Neural crest cell (in vitro differentiated cells): ENCODE measurements at regions not wholly inside any gene's neighbourhood (a gene's known extent, or its start where the extent isn't known, plus 50 kb on each side); places are given as distances from the start of the nearest gene placed in this dataset.
A peak's percentile ranks its signal among the peaks of the same experiment; 100 is the strongest.

ENCODE experiments used
- DNase-seq: peaks from one replicate; pipeline ENCODE4 v3.0.0; 2021; ENCODE audit warnings: low read depth, mixed read lengths, low spot score
- H3K27ac Mint-ChIP-seq: one replicate; pipeline ENCODE4 v1.8.0; 2021; ENCODE audit warnings: mild to moderate bottlenecking, mixed read lengths; ENCODE audit not compliant: unreplicated experiment
- H3K27me3 Mint-ChIP-seq: 2 replicates; pipeline ENCODE4 v1.8.0; 2021; ENCODE audit warnings: low read depth, mild to moderate bottlenecking, mixed read lengths
- H3K36me3 Mint-ChIP-seq: 2 replicates; pipeline ENCODE4 v1.8.0; 2021; ENCODE audit warnings: low read depth, mild to moderate bottlenecking, mixed read lengths
- H3K4me1 Mint-ChIP-seq: 2 replicates; pipeline ENCODE4 v1.8.0; 2021; ENCODE audit warnings: mixed read lengths
- H3K4me3 Mint-ChIP-seq: one replicate; pipeline ENCODE4 v1.8.0; 2021; ENCODE audit warnings: mild to moderate bottlenecking, mixed read lengths
- H3K9me3 Mint-ChIP-seq: 2 replicates; pipeline ENCODE4 v1.8.0; 2021; ENCODE audit warnings: mixed read lengths
- TF ChIP-seq, protein P1 (sequence below): fragments of 200-600 bp; sonication (generic); conservative IDR thresholded peaks from 2 replicates; pipeline ENCODE4 v1.5.0; 2021; ENCODE audit warnings: antibody characterized with exemption, mild to moderate bottlenecking

DNA sequence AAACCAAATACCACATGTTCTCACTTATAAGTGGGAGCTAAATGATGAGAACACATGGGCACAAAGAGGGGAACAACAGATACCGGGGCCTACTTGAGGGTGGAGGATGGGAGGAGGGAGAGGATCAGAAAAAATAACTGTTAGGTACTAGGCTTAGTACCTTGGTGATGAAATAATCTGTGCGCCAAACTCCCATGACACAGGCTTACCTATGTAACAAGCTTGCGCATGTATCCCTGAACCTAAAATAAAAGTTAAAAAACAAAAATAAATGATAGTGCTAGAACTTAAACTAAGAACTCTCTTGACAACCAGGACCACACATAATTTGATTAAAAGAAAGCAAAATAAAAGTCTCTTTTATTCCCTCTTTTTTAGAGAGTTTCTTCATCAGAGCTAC lies 150.6 kb downstream of the CHIC2 start:
- H3K4me1 Mint-ChIP-seq, result peaks cover 2% of the 10 kb centered on the region
- H3K4me3 Mint-ChIP-seq, result no peak overlapping the region
- no peaks in the 10 kb centered on the region for H3K9me3 Mint-ChIP-seq
- TF ChIP-seq, protein P1, sequence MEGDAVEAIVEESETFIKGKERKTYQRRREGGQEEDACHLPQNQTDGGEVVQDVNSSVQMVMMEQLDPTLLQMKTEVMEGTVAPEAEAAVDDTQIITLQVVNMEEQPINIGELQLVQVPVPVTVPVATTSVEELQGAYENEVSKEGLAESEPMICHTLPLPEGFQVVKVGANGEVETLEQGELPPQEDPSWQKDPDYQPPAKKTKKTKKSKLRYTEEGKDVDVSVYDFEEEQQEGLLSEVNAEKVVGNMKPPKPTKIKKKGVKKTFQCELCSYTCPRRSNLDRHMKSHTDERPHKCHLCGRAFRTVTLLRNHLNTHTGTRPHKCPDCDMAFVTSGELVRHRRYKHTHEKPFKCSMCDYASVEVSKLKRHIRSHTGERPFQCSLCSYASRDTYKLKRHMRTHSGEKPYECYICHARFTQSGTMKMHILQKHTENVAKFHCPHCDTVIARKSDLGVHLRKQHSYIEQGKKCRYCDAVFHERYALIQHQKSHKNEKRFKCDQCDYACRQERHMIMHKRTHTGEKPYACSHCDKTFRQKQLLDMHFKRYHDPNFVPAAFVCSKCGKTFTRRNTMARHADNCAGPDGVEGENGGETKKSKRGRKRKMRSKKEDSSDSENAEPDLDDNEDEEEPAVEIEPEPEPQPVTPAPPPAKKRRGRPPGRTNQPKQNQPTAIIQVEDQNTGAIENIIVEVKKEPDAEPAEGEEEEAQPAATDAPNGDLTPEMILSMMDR, result no peak
- H3K27ac Mint-ChIP-seq, result no peak overlapping the region
- no peak for DNase-seq
- H3K27me3 Mint-ChIP-seq, result peaks cover 18% of the 10 kb centered on the region
- peaks cover 2% of the 10 kb centered on the region for H3K36me3 Mint-ChIP-seq

DNA sequence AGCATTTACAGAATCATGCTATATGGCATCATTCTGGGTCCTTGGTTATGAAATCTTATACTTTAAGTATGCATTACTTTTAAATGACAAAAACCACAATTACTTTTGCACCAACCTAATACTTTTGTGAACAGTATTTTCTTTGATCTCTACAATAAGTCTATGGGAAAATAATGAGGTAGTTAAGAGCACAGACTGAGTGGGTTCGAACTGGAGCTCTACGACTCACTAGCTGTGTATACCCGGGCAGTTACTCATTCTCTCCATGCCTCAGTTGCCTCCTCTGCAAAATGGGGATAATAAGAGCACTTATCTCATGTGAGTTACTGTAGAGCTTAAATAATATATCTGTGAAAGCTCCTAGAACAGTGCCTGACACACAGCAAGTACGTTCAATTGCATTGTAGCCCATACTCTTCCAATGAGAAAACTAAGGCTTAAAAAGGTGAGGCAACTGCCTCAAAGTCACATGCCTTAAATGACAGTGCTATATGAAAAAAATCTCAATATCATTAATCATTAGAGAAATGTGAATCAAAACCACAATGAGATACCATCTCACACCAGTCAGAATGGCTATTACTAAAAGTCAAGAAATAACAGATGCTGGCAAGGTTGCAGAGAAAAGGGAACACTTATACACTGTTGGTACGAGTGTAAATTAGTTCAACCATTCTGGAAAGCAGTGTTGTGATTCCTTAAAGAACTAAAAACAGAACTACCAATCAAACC lies 151.5 kb downstream of the CHIC2 start:
- no peak overlapping the region for H3K4me3 Mint-ChIP-seq
- TF ChIP-seq, protein P1, result no peak
- no peaks in the 10 kb centered on the region for H3K9me3 Mint-ChIP-seq

DNA sequence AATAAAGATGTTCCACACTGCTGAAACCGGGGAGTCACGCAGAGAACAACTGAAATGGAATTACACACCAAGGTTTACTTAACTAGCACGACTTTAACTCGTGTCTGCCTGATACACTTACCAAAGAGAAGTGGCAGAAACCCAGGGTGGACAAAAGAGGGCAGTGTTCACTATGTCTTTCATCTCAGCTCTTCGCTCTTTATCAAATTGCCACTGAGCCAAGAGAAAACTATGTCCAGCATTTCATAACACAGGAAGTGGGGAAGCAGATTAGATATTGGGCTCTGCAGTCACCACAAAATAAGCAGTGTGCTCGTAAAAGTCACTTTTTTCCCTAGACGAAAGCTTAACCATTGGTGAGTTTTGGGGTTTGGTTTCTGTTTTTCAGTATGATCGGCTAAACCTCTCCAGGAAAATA lies 155.7 kb downstream of the CHIC2 start:
- no peak overlapping the region for H3K27ac Mint-ChIP-seq
- TF ChIP-seq, protein P1, result peak; percentile 76
- H3K9me3 Mint-ChIP-seq, result no peaks in the 10 kb centered on the region
- DNase-seq, result no peak
- peaks cover 36% of the 10 kb centered on the region for H3K27me3 Mint-ChIP-seq
- peak overlapping the region; percentile 32 for H3K4me3 Mint-ChIP-seq
- peaks cover 32% of the 10 kb centered on the region for H3K4me1 Mint-ChIP-seq
- no peaks in the 10 kb centered on the region for H3K36me3 Mint-ChIP-seq

More for the DNA sequence above, 151.5 kb downstream of the CHIC2 start:
- H3K27me3 Mint-ChIP-seq, result peaks cover 24% of the 10 kb centered on the region
- DNase-seq, result no peak
- H3K36me3 Mint-ChIP-seq, result peaks cover 2% of the 10 kb centered on the region
- no peak overlapping the region for H3K27ac Mint-ChIP-seq
- H3K4me1 Mint-ChIP-seq, result peaks cover 9% of the 10 kb centered on the region

DNA sequence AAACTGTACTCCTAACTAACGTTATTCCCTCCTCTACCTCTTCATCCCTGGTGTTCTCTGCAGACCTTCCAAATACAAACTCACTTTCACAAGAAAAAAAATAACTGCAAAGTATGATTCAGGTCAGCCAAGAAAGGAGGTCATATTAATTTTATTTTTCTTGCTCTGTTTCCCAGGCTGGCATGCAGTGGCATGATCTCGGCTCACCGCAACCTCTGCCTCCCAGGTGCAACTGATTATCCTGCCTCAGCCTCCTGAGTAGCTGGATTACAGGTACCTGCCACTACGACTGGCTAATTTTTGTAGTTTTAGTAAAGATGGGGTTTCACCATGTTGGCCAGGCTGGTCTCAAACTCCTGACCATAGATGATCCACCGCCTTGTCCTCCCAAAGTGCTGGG lies 156.6 kb downstream of the CHIC2 start:
- peaks cover 32% of the 10 kb centered on the region for H3K4me1 Mint-ChIP-seq
- H3K4me3 Mint-ChIP-seq, result no peak overlapping the region
- DNase-seq, result no peak
- TF ChIP-seq, protein P1, result no peak
- H3K27ac Mint-ChIP-seq, result no peak overlapping the region
- no peaks in the 10 kb centered on the region for H3K36me3 Mint-ChIP-seq
- no peaks in the 10 kb centered on the region for H3K9me3 Mint-ChIP-seq
- peaks cover 31% of the 10 kb centered on the region for H3K27me3 Mint-ChIP-seq

DNA sequence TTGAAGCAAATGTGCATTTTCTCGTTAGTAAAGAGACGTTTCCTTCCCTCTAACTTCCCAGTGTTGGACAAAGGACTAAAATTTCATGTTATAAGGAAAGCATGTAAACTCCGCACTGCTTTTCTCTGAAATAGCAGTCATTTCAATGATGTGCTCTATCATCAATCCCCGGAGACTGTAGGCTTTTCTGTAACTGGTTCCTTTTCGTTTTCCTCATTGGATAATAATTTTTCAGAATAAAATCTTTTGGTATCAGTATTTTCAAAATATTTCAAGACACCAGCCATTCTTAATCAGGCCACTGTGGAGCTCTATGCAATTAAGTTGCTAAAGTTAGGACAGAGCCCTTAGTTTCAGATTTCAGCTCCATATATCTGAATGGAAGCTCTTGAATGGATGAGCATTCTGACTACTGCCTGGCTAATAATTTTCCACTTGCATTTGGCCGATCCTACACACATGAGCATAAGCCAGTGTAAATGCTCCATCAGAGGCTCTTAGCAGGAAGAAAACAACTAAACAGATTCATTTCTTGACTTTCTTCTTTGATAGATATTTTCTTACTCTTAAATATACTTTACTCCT lies 157.7 kb downstream of the CHIC2 start:
- TF ChIP-seq, protein P1, result no peak
- no peak for DNase-seq
- Mint-ChIP-seq H3K9me3 (no peaks in the 10 kb centered on the region), H3K27me3 (peaks cover 35% of the 10 kb centered on the region), H3K4me1 (peaks cover 32% of the 10 kb centered on the region), H3K4me3 (no peak overlapping the region), H3K36me3 (no peaks in the 10 kb centered on the region), H3K27ac (no peak overlapping the region)
